Esophagus squamous epithelium (tissue), 4 donors: ENCODE measurements at regions not wholly inside any gene's neighbourhood (a gene's known extent, or its start where the extent isn't known, plus 50 kb on each side); places are given as distances from the start of the nearest gene placed in this dataset.

ENCODE experiments used
- CTCF ChIP-seq, 6 experiments: fragments of 450-650 bp in 4 of 6; fragments of 200-600 bp in 2 of 6; sonication (generic) in 2 of 6; IDR thresholded peaks; one replicate each; pipeline ENCODE4 v1.5.1; 2016 to 2019; ENCODE audit warnings: antibody characterized with exemption in 6 of 6, mild to moderate bottlenecking in 4 of 6, moderate library complexity in 4 of 6
- POLR2A ChIP-seq, 4 donors: fragments of 450-650 bp; IDR thresholded peaks; one replicate each; pipeline ENCODE4 v1.6.1; 2017; ENCODE audit warnings: antibody characterized with exemption in 4 of 4, mild to moderate bottlenecking in 4 of 4, moderate library complexity in 3 of 4

GRCh38 chr13:67469623-67470022 is 239.5 kb upstream of the PCDH9 start:
- TF ChIP-seq CTCF (IDR thresholded peaks at IDR 0.05) (no peak), POLR2A (IDR thresholded peaks at IDR 0.05) (no peak)
